H1 (cell line): ENCODE measurements at regions not wholly inside any gene's neighbourhood (a gene's known extent, or its start where the extent isn't known, plus 50 kb on each side); places are given as distances from the start of the nearest gene placed in this dataset.

Source experiments
- CTCF ChIA-PET: fragments of 300-600 bp; sonication (Branson Sonifier 250); formaldehyde crosslinking; loops from one replicate; lab custom pipeline; 2021; ENCODE audit not compliant: partially characterized antibody; lab: Charles Lee
- POLR2A ChIA-PET: fragments of 300-600 bp; sonication (Branson Sonifier 250); formaldehyde crosslinking; loops from one replicate; lab custom pipeline; 2021; ENCODE audit warnings: inconsistent platforms; ENCODE audit not compliant: partially characterized antibody; lab: Charles Lee
- DNase-seq, 2 experiments: peaks; one replicate each; pipeline versions ENCODE4 v3.0.0 to v3.0.0-alpha.2; 2010 to 2022; ENCODE audit warnings: low spot score in 2 of 2, low read depth in 1 of 2, mixed read lengths in 1 of 2
- FAIRE-seq: peaks from 2 replicates; lab custom pipeline; 2011; peaks lifted over from hg19 to GRCh38; lab: Jason Lieb, UNC
- H2AFZ ChIP-seq: 2 replicates; pipeline ENCODE4 v1.8.1; 2012; ENCODE audit warnings: low read length, inconsistent platforms
- H2AK5ac ChIP-seq: 2 replicates; pipeline ENCODE4 v1.6.1; 2013; ENCODE audit warnings: low read depth, low read length
- H2BK120ac ChIP-seq: replicated peaks from 2 replicates; pipeline ENCODE3; 2013; ENCODE audit warnings: low read depth, low read length, inconsistent platforms
- H2BK12ac ChIP-seq: 2 replicates; pipeline ENCODE4 v1.6.1; 2013; ENCODE audit warnings: low read depth, low read length
- H2BK15ac ChIP-seq: 2 replicates; pipeline ENCODE4 v1.6.1; 2013; ENCODE audit warnings: low read length
- H2BK20ac ChIP-seq: 2 replicates; pipeline ENCODE4 v1.6.1; 2013; ENCODE audit warnings: low read length
- H2BK5ac ChIP-seq: 2 replicates; pipeline ENCODE4 v1.6.1; 2013; ENCODE audit warnings: low read depth, low read length
- H3K14ac ChIP-seq: 2 replicates; pipeline ENCODE4 v1.6.1; 2013; ENCODE audit warnings: inconsistent platforms; ENCODE audit not compliant: insufficient read length
- H3K18ac ChIP-seq: 2 replicates; pipeline ENCODE4 v1.6.1; 2013; ENCODE audit warnings: low read length; ENCODE audit errors: extremely low read depth
- H3K23ac ChIP-seq: 2 replicates; pipeline ENCODE4 v1.6.1; 2013; ENCODE audit warnings: inconsistent platforms; ENCODE audit not compliant: insufficient read length
- H3K23me2 ChIP-seq: 2 replicates; pipeline ENCODE4 v1.6.1; 2013; ENCODE audit warnings: low read depth, low read length
- H3K27ac ChIP-seq: 2 replicates; pipeline ENCODE4 v1.6.1; 2011; ENCODE audit warnings: low read depth, low read length, inconsistent platforms
- H3K27me3 ChIP-seq, 4 experiments: replicated peaks in 1 of 4; 1 replicate in 1 of 4; 2 replicates in 3 of 4; pipeline versions ENCODE4 v1.6.1 to v1.8.1; 2011 to 2013; ENCODE audit warnings: low read length in 3 of 4, mild to moderate bottlenecking in 3 of 4, inconsistent platforms in 2 of 4, mixed read lengths in 2 of 4, moderate library complexity in 1 of 4; ENCODE audit not compliant: control insufficient read depth in 3 of 4, insufficient read depth in 3 of 4; ENCODE audit errors: extremely low read depth in 1 of 4
- H3K36me3 ChIP-seq, 4 experiments: 2 replicates each; pipeline versions ENCODE4 v1.6.1 to v1.8.1; 2011 to 2013; ENCODE audit warnings: mild to moderate bottlenecking in 4 of 4, low read length in 3 of 4, moderate library complexity in 2 of 4, control low read depth in 1 of 4, inconsistent platforms in 1 of 4; ENCODE audit not compliant: insufficient read depth in 4 of 4, control insufficient read depth in 2 of 4
- H3K4ac ChIP-seq: replicated peaks from 2 replicates; pipeline ENCODE3; 2013; ENCODE audit warnings: low read length, low read depth, mixed read lengths, inconsistent platforms; ENCODE audit not compliant: insufficient read length
- H3K4me1 ChIP-seq, 4 experiments: replicated peaks in 1 of 4; 1 replicate in 1 of 4; 2 replicates in 3 of 4; pipeline versions ENCODE4 v1.6.1 to v1.8.1; 2011 to 2013; ENCODE audit warnings: low read length in 3 of 4, inconsistent platforms in 2 of 4, mixed read lengths in 1 of 4; ENCODE audit not compliant: insufficient read depth in 4 of 4, control insufficient read depth in 3 of 4
- H3K4me2 ChIP-seq, 2 experiments: 2 replicates each; pipeline versions ENCODE4 v1.6.1 to v1.8.1; 2011 to 2013; ENCODE audit warnings: low read depth in 2 of 2, low read length in 2 of 2, control low read depth in 1 of 2, inconsistent platforms in 1 of 2, mild to moderate bottlenecking in 1 of 2; ENCODE audit not compliant: insufficient read depth in 1 of 2
- H3K4me3 ChIP-seq, 4 experiments: fragments of 200-600, 300-600 bp in 1 of 4; sonication (generic), shearing (Covaris generic), sonication (Bioruptor Twin) in 1 of 4; 2 replicates each; pipeline versions ENCODE4 v1.5.1 to v1.8.1; 2011 to 2016; ENCODE audit warnings: low read length in 4 of 4, low read depth in 3 of 4, control low read depth in 2 of 4, inconsistent platforms in 2 of 4, mild to moderate bottlenecking in 2 of 4, mixed read lengths in 1 of 4, moderate library complexity in 1 of 4; ENCODE audit not compliant: insufficient read depth in 2 of 4; ENCODE audit errors: extremely low read depth in 1 of 4
- H3K56ac ChIP-seq: replicated peaks from 2 replicates; pipeline ENCODE3; 2013; ENCODE audit warnings: low read depth, mild to moderate bottlenecking, mixed read lengths, low read length, inconsistent platforms; ENCODE audit not compliant: insufficient read length
- H3K79me1 ChIP-seq: 2 replicates; pipeline ENCODE4 v1.6.1; 2013; ENCODE audit warnings: low read depth, low read length, control low read depth
- H3K79me2 ChIP-seq, 2 experiments: 2 replicates each; pipeline versions ENCODE4 v1.6.1 to v1.8.1; 2012 to 2013; ENCODE audit warnings: low read length in 2 of 2, mild to moderate bottlenecking in 2 of 2, inconsistent platforms in 1 of 2; ENCODE audit not compliant: insufficient read depth in 2 of 2, control insufficient read depth in 1 of 2
- H3K9ac ChIP-seq, 4 experiments: replicated peaks in 1 of 4; 1 replicate in 1 of 4; 2 replicates in 3 of 4; pipeline versions ENCODE4 v1.6.1 to v1.8.1; 2011 to 2013; ENCODE audit warnings: low read depth in 3 of 4, low read length in 3 of 4, control low read depth in 2 of 4, mild to moderate bottlenecking in 2 of 4, moderate library complexity in 2 of 4, inconsistent platforms in 1 of 4; ENCODE audit errors: extremely low read depth in 1 of 4
- H3K9me3 ChIP-seq, 2 experiments: 2 replicates each; pipeline versions ENCODE4 v1.6.1 to v1.8.1; 2012 to 2013; ENCODE audit warnings: mild to moderate bottlenecking in 2 of 2, moderate library complexity in 2 of 2, control low read depth in 1 of 2, inconsistent platforms in 1 of 2, low read depth in 1 of 2, low read length in 1 of 2, mixed read lengths in 1 of 2; ENCODE audit not compliant: insufficient read depth in 2 of 2
- H4K20me1 ChIP-seq, 2 experiments: replicated peaks in 1 of 2; 2 replicates each; pipeline versions ENCODE3 to v1.8.1; 2011 to 2013; ENCODE audit warnings: inconsistent platforms in 2 of 2, low read length in 2 of 2, mild to moderate bottlenecking in 1 of 2; ENCODE audit not compliant: insufficient read depth in 2 of 2, control insufficient read depth in 1 of 2
- H4K5ac ChIP-seq: 2 replicates; pipeline ENCODE4 v1.6.1; 2013; ENCODE audit warnings: low read length, low read depth, mixed read lengths, inconsistent platforms; ENCODE audit not compliant: insufficient read length
- H4K8ac ChIP-seq: 2 replicates; pipeline ENCODE4 v1.8.0; 2013; ENCODE audit warnings: mild to moderate bottlenecking, moderate library complexity, low read length, inconsistent platforms; ENCODE audit not compliant: insufficient read depth; ENCODE audit errors: extremely low read depth
- H4K91ac ChIP-seq: replicated peaks from 2 replicates; pipeline ENCODE3; 2013; ENCODE audit warnings: low read length, mixed read lengths, inconsistent platforms; ENCODE audit not compliant: insufficient read length
- FOSL1 ChIP-seq: IDR thresholded peaks from 2 replicates; pipeline ENCODE4 v1.6.1; 2011; ENCODE audit warnings: mild to moderate bottlenecking, low read depth, low read length, moderate library complexity; ENCODE audit not compliant: insufficient read depth
- PHF8 ChIP-seq: fragments of 200-600 bp; sonication (generic); conservative IDR thresholded peaks from 2 replicates; pipeline ENCODE4 v1.7.1; 2012; ENCODE audit warnings: low read depth, mild to moderate bottlenecking, inconsistent platforms, low read length, moderate library complexity
- POLR2A ChIP-seq, 2 experiments: IDR thresholded peaks; 1 replicate in 1 of 2; 2 replicates in 1 of 2; pipeline ENCODE4 v1.6.1; 2011; ENCODE audit warnings: low read depth in 2 of 2, low read length in 2 of 2, mild to moderate bottlenecking in 2 of 2; ENCODE audit errors: control extremely low read depth in 1 of 2
- POU5F1 ChIP-seq: IDR thresholded peaks from 2 replicates; pipeline ENCODE4 v1.6.1; 2011; ENCODE audit warnings: low read depth, mild to moderate bottlenecking, low read length, moderate library complexity
- RAD21 ChIP-seq, 2 experiments: IDR thresholded peaks in 1 of 2; conservative IDR thresholded peaks in 1 of 2; 2 replicates each; pipeline ENCODE4 v1.6.1; 2011; ENCODE audit warnings: low read depth in 2 of 2, low read length in 2 of 2, improper control_type of control experiment in 1 of 2, inconsistent platforms in 1 of 2, mild to moderate bottlenecking in 1 of 2, moderate library complexity in 1 of 2
- RFX5 ChIP-seq: IDR thresholded peaks from 2 replicates; pipeline ENCODE4 v1.6.1; 2011; ENCODE audit warnings: low read depth, low read length, improper control_type of control experiment, borderline replicate concordance
- SAP30 ChIP-seq: fragments of 300-600 bp; sonication (generic); IDR thresholded peaks from 2 replicates; pipeline ENCODE4 v1.7.1; 2012; ENCODE audit warnings: low read length, moderate library complexity, mild to moderate bottlenecking, inconsistent platforms; ENCODE audit not compliant: insufficient read depth, insufficient replicate concordance
- SIN3A ChIP-seq, 2 experiments: IDR thresholded peaks in 1 of 2; conservative IDR thresholded peaks in 1 of 2; 2 replicates each; pipeline ENCODE4 v1.6.1; 2011 to 2012; ENCODE audit warnings: low read length in 2 of 2, improper control_type of control experiment in 1 of 2, low read depth in 1 of 2, mild to moderate bottlenecking in 1 of 2
- TBP ChIP-seq: IDR thresholded peaks from 2 replicates; pipeline ENCODE4 v1.6.1; 2011; ENCODE audit warnings: low read depth, low read length, improper control_type of control experiment
- WGBS, 2 experiments: shearing (Covaris generic) in 1 of 2; methylation state at CpG; one replicate each; pipeline versions ENCODE4 v1.1.6 to v1.1.7; 2013 to 2015; ENCODE audit warnings: low lambda C conversion rate in 2 of 2, mixed read lengths in 2 of 2, inconsistent platforms in 1 of 2, low coverage in 1 of 2, missing lambda C conversion rate in 1 of 2; ENCODE audit not compliant: insufficient replicate concordance in 2 of 2, insufficient coverage in 1 of 2, insufficient read length in 1 of 2; ENCODE audit errors: extremely low coverage in 1 of 2, missing lambda C conversion rate in 1 of 2; 5-methylcytosine and 5-hydroxymethylcytosine counted together
- TF ChIP-seq, protein P1 (sequence below), 3 experiments: IDR thresholded peaks; 1 replicate in 2 of 3; 2 replicates in 1 of 3; pipeline versions ENCODE4 v1.5.1 to v1.6.1; 2011; ENCODE audit warnings: low read length in 3 of 3, mild to moderate bottlenecking in 3 of 3, inconsistent platforms in 2 of 3, low read depth in 1 of 3, moderate library complexity in 1 of 3; ENCODE audit not compliant: insufficient read depth in 1 of 3; ENCODE audit errors: control extremely low read depth in 1 of 3

DNA sequence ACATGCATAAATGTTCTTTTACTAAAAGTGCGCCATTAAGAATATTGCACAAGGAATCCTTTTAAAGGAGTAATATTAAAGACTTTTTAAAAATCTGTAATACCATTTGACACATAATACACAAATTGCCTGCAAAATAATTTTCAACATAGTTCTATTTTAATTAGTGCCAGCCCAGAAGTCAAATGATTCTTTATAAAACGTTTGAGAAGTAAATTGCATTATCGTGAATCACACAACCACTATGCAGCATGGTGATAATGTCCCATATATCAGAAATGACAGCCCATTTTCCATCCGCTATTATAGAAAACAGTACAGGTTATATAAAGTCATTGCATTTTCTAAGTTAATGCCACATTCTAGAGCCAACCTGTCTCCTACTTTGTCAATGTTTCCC, 324.0 kb downstream of the IPMK start:
- no peaks in the 10 kb centered on the region for H3K79me2 ChIP-seq
- WGBS, 2 experiments = 87% methylated on average over 4 of the region's 4 CpGs; no CpG with 5 or more reads in 1 of the 2 experiments
- H2AK5ac ChIP-seq = no peak overlapping the region
- no peak overlapping the region for H2AFZ ChIP-seq
- no peak for DNase-seq
- no peak overlapping the region for H4K91ac ChIP-seq
- no peak overlapping the region for H3K18ac ChIP-seq
- no peaks in the 10 kb centered on the region for H3K23me2 ChIP-seq
- H2BK5ac ChIP-seq = no peak overlapping the region
- no peak overlapping the region for H3K4ac ChIP-seq
- TF ChIP-seq PHF8 (no peak), POLR2A (IDR thresholded peaks at IDR 0.05; ENCODE audit: control extremely low read depth in 1 of 2, low read depth in 2 of 2, low read length in 2 of 2) (no peak), FOSL1 (no peak), POU5F1 (no peak), RFX5 (no peak), SIN3A (conservative IDR thresholded peaks at IDR 0.05 in 1 of 2, IDR thresholded peaks at IDR 0.05 in 1 of 2; ENCODE audit: low read depth in 1 of 2, low read length in 2 of 2) (no peak), SAP30 (no peak), TBP (no peak), RAD21 (IDR thresholded peaks at IDR 0.05 in 1 of 2, conservative IDR thresholded peaks at IDR 0.05 in 1 of 2; ENCODE audit: low read depth in 2 of 2, low read length in 2 of 2) (no peak)
- TF ChIP-seq, protein P1, sequence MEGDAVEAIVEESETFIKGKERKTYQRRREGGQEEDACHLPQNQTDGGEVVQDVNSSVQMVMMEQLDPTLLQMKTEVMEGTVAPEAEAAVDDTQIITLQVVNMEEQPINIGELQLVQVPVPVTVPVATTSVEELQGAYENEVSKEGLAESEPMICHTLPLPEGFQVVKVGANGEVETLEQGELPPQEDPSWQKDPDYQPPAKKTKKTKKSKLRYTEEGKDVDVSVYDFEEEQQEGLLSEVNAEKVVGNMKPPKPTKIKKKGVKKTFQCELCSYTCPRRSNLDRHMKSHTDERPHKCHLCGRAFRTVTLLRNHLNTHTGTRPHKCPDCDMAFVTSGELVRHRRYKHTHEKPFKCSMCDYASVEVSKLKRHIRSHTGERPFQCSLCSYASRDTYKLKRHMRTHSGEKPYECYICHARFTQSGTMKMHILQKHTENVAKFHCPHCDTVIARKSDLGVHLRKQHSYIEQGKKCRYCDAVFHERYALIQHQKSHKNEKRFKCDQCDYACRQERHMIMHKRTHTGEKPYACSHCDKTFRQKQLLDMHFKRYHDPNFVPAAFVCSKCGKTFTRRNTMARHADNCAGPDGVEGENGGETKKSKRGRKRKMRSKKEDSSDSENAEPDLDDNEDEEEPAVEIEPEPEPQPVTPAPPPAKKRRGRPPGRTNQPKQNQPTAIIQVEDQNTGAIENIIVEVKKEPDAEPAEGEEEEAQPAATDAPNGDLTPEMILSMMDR (IDR thresholded peaks at IDR 0.05; ENCODE audit: control extremely low read depth in 1 of 3, insufficient read depth in 1 of 3, low read depth in 1 of 3, low read length in 3 of 3) = no peak
- TF ChIP-seq, all 59 proteins: peak for 0
- Histone ChIP-seq H4K8ac (no peak overlapping the region), H3K27me3 (no peaks in the 10 kb centered on the region), H3K9me3 (peaks cover 2 to 3% of the 10 kb centered on the region in 2 experiments; a peak in 1 of 4 replicates), H3K23ac (no peak overlapping the region), H3K14ac (no peak overlapping the region), H2BK12ac (no peak overlapping the region), H2BK20ac (no peak overlapping the region), H2BK120ac (no peak overlapping the region), H2BK15ac (no peak overlapping the region), H3K4me3 (no peak overlapping the region), H3K56ac (no peak overlapping the region), H4K20me1 (no peaks in the 10 kb centered on the region), H3K36me3 (no peaks in the 10 kb centered on the region), H3K9ac (no peak overlapping the region), H3K79me1 (no peaks in the 10 kb centered on the region), H3K27ac (no peak overlapping the region), H3K4me1 (no peaks in the 10 kb centered on the region), H4K5ac (no peak overlapping the region), H3K4me2 (no peak overlapping the region)
- no peak for FAIRE-seq
- CTCF ChIA-PET = no interaction called here
- POLR2A ChIA-PET = no interaction called here
